Rectal smooth muscle tissue (tissue), 1 donor: ENCODE measurements at regions not wholly inside any gene's neighbourhood (a gene's known extent, or its start where the extent isn't known, plus 50 kb on each side); places are given as distances from the start of the nearest gene placed in this dataset.
"Not testable (repeated sequence)": the region's sequence is repeated elsewhere in the genome, so short reads cannot be mapped to it uniquely, and the experiment has no call there.

Experiments
- H3K27ac ChIP-seq: one replicate; pipeline ENCODE4 v1.7.0; 2013; ENCODE audit warnings: low read depth, low read length, inconsistent platforms
- H3K27me3 ChIP-seq: one replicate; pipeline ENCODE4 v1.7.0; 2013; ENCODE audit warnings: low read length; ENCODE audit not compliant: control insufficient read depth, insufficient read depth
- H3K36me3 ChIP-seq: one replicate; pipeline ENCODE4 v1.7.0; 2013; ENCODE audit warnings: low read length; ENCODE audit not compliant: control insufficient read depth, insufficient read depth
- H3K4me1 ChIP-seq: one replicate; pipeline ENCODE4 v1.7.0; 2013; ENCODE audit warnings: low read length; ENCODE audit not compliant: control insufficient read depth, insufficient read depth
- H3K4me3 ChIP-seq: one replicate; pipeline ENCODE4 v1.7.0; 2013; ENCODE audit warnings: low read length
- H3K9ac ChIP-seq: one replicate; pipeline ENCODE4 v1.7.0; 2013; ENCODE audit warnings: low read length

DNA sequence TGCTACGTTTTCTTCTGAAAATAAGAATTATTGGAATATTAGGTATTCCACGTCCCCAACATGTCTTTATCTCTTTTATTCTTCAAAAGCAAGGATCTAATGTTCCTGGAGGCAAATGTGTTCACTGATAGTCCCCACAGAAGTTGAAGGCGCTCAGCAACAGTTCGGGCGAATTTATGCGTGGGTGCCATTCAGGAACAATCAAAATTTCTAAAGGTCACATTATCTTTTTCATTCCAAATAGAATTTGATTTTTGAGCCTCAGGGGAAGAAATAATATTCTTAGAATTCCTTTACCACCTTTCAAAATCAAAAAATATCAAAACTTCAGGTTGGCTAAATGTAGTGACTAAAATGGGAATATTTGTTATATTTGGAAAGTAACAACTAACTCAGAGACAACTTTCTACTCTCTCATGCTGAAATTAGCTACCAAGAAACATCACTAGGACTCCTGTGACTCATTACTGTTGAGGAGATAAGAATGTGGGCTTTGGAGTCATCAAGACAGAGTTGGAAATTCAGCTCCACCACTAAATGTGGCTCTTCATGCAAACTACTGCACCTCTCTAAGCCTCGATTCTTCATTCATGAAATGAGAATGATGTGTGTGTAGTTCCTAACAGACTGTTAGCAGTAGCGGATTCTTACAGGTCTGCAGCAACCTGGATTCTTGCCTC, 72.3 kb upstream of the KIT start:
- Histone ChIP-seq H3K36me3 (no peaks in the 10 kb centered on the region), H3K4me1 (no peaks in the 10 kb centered on the region), H3K9ac (no peak overlapping the region), H3K4me3 (no peak overlapping the region), H3K27ac (no peak overlapping the region), H3K27me3 (no peaks in the 10 kb centered on the region)

DNA sequence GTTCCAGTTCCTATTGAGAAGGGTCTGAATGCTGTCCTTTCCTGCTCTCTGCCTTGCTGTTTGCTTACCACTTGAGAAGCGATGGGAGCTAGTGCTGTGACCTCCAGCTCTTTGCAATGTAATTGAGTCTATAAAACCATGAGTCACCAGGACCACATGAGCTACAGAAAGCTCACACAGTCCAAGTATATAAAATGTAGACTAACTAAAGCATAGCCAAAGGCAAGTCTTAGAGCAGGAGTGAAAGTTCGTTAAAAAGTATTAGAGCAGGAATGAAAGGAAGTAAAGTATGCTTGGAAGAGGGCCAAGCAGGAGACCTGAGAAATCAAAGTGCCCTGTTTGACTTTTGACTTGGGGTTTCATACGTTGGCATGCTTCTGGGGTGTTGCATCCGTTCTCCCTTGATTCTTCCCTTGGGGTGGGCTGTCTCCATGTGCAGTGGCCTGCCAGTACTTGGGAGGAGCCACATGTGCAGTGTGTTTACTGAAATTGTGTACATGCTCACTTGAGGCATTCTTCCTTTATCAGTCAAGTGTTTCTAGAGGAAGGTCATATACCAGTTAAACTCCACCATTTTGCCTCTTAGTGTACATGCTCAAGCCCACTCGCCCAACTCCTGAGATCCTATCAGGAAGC, 71.3 kb upstream of the KIT start:
- Histone ChIP-seq H3K27ac (no peak overlapping the region), H3K4me1 (no peaks in the 10 kb centered on the region), H3K27me3 (no peaks in the 10 kb centered on the region), H3K36me3 (no peaks in the 10 kb centered on the region), H3K4me3 (no peak overlapping the region), H3K9ac (no peak overlapping the region)

DNA sequence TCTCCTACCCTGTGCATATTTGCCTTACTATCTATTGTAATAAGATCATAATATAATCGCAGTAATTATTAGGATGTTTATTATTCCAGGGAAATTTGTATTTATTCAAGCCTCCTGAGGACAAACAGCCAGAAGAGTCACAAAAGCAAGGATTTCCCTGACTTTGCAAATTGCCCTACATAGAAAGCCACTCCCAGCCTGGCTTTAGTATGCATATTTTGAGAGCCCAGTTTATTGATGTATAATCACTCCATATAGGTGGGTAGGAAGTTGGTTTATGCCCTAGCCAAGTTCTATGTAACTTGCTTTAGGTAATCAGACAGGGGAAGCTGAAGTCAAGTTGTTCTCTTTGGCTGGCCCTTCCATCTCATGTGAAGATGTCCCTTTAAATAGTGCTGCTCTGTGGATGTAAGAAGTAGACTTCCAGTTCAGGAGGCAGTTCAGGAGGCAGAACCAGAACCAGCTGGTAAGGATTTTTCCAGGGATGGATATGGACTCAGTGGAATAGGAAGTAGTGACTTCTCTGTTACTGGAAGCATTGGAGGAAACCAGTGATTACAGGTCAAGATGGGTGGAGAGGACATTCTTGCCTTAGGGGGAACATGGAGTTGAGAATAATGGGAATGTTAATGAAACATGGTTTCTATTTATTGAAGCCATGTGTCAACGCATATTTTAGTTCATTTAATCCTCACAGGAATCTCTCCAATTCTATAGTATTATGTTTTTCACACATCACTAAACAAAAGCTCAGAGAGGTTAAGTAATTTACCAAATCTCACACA, 70.5 kb upstream of the KIT start:
- Histone ChIP-seq H3K4me3 (no peak overlapping the region), H3K9ac (no peak overlapping the region), H3K4me1 (no peaks in the 10 kb centered on the region), H3K27ac (no peak overlapping the region), H3K27me3 (no peaks in the 10 kb centered on the region), H3K36me3 (no peaks in the 10 kb centered on the region)

DNA sequence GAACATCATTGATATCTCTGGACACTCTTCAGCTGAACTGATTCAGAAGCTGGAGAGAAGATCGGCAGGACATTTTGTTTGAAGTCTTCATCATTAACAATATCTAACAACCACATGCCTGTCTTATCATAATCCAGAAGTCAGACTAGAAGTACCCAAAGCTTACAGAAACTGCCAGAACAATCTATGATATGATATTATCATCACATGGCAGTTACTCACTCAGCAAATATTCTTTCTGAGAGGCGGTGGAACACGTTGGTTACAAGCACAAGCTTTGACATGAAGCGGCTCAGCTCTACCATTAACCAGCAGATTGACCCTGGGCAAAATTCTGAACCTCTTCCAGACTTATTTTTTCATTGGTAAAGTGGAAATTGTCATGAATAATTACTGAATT, 69.4 kb upstream of the KIT start:
- Histone ChIP-seq H3K9ac (no peak overlapping the region), H3K36me3 (no peaks in the 10 kb centered on the region), H3K4me3 (no peak overlapping the region), H3K27ac (no peak overlapping the region), H3K4me1 (no peaks in the 10 kb centered on the region), H3K27me3 (no peaks in the 10 kb centered on the region)

DNA sequence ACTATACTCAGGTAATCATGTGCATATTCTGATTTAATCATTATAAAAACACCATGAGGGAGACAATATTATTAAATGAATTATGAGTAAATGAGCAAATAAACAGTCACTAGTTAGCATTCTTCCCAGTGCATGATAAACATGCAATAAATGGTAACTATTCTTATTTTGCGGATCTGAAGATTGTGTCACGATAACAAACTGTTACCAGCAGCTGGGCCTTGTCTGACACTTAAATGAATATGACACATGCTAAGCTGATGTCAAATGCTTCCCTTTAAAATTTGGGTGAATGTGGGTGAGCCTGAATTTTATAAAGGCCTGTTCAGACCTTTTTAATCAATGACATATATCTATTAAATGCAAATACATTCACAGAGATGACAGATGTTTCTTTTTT, 68.2 kb upstream of the KIT start:
- Histone ChIP-seq H3K4me1 (no peaks in the 10 kb centered on the region), H3K4me3 (no peak overlapping the region), H3K27ac (no peak overlapping the region), H3K36me3 (no peaks in the 10 kb centered on the region), H3K9ac (no peak overlapping the region), H3K27me3 (no peaks in the 10 kb centered on the region)

DNA sequence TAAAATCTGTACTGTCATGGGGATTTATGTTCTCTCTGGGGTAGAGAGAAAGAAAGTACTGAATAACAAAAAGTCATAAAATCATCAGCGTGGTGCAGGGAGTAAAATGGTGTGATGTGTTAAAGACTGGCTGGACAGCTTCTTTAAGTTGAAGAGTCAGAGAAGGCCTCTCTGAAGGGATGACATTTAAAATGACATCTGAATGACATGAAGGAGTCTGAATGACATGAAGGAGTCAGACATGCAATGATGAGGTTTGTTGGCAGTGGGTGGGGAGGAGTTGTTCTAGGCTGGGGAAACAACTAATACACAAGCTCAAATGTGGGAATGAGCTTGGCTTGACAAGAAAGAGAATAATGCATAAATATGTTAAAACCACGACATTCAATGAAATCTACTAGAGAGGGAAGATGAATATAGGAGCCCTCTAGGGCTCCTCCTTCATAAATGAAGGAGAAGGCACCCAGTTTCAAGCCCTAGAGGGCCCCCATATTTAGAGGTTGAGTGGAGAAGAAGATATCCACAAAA, 63.9 kb upstream of the KIT start:
- Histone ChIP-seq H3K4me3 (no peak overlapping the region), H3K27ac (no peak overlapping the region), H3K27me3 (no peaks in the 10 kb centered on the region), H3K36me3 (no peaks in the 10 kb centered on the region), H3K9ac (no peak overlapping the region), H3K4me1 (no peaks in the 10 kb centered on the region)

DNA sequence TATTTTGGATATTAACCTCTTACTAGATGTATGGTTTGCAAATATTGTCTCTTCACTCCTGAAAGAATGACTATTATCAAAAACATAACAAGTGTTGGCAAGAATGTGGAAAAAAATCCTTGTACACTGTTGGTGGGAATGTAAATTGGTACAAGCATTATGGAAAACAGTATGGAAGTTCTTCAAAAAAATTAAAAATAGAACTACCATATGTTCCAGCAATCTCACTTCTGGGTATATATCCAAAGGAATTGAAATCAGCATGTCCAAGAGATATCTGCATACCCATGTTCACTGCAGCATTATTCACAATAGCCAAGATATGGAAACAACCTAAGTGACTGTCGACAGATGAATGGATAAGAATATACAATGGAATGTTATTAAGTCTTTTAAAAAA, 61.6 kb upstream of the KIT start:
- Histone ChIP-seq H3K4me1 (no peaks in the 10 kb centered on the region), H3K9ac (no peak overlapping the region), H3K27ac (no peak overlapping the region), H3K27me3 (no peaks in the 10 kb centered on the region), H3K36me3 (no peaks in the 10 kb centered on the region), H3K4me3 (no peak overlapping the region)

DNA sequence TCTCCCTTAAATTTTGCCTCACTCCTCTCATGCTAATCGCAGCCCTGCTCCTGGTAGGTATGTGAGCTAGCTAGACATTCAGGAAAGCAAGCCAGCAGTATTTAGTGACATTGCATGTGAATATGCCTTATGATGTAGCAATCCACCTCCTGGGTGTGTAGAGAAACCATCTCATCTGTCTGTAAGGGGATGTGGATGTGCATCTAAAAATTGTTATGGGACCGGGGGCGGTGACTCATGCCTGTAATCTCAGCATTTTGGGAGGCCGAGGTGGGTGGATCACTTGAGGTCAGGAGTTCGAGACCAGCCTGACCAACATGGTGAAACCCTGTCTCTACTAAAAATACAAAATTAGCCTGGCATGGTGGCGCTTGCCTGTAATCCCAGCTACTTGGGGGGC, 60.1 kb upstream of the KIT start:
- not testable (repeated sequence) for H3K4me1 ChIP-seq, H3K4me3 ChIP-seq, H3K9ac ChIP-seq, H3K27me3 ChIP-seq, H3K27ac ChIP-seq, H3K36me3 ChIP-seq

DNA sequence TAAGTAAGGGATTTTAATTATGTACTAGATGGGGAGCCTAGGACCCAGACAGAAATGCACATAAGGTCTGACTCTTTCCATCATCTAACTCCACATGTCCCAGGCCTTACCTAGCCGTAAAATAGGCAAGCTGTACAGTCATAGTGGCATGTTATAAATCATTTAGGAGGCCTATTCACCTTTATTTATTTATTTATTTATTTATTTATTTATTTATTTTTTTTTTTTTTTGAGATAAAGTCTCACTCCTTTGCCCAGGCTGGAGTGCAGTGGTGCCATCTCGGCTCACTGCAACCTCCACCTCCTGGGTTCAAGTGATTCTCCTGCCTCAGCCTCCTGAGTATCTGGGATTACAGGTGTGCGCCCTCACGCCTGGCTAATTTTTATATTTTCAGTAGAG, 55.6 kb upstream of the KIT start:
- H3K27me3 ChIP-seq, H3K36me3 ChIP-seq: not testable (repeated sequence)

DNA sequence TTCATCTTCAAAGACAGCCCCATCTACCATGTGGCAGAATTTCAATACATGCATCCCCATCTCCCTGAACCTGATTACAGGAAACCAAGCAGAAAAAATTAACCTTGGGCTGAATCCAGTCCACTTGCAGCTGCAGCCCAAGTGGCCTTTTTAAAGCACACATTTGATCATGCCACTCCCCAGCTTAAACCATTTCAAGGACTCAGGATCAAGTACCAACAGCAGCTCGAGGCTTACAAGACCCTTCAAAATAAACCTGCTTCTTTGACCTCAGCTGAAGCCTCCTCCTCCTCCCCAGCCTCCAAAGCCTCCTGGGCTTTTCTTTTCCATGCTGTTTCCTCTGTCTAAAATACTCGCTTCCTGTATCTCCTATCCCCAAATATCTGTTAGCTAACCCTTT, 50.7 kb upstream of the KIT start:
- H3K27ac ChIP-seq = no peak overlapping the region
- H3K27me3 ChIP-seq = no peaks in the 10 kb centered on the region
- H3K4me3 ChIP-seq = no peak overlapping the region
- H3K4me1 ChIP-seq = no peaks in the 10 kb centered on the region
- H3K9ac ChIP-seq = no peak overlapping the region
- H3K36me3 ChIP-seq = no peaks in the 10 kb centered on the region

More for the DNA sequence above, 55.6 kb upstream of the KIT start:
- not testable (repeated sequence) for H3K9ac ChIP-seq, H3K4me3 ChIP-seq, H3K27ac ChIP-seq, H3K4me1 ChIP-seq

DNA sequence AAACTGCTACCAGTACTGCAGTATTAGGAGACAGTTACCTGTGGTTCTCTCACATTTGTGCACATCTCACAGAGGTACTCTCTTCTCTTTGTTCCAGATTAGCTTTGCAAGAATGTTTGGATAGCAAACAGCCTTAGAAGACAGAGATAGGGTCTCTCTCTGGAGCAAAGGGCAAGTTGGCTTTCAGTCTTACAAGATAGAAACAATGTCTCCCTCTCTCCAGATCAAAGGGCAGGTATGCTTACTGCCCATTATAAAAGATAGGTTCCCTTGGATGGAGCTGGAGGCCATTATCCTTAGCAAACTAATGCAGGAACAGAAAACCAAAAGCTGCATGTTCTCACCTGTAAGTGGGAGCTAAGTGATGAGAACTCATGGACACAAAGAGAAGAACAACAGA, 50.2 kb upstream of the KIT start:
- no peaks in the 10 kb centered on the region for H3K36me3 ChIP-seq
- no peak overlapping the region for H3K9ac ChIP-seq
- no peaks in the 10 kb centered on the region for H3K27me3 ChIP-seq
- H3K27ac ChIP-seq = no peak overlapping the region
- no peak overlapping the region for H3K4me3 ChIP-seq
- H3K4me1 ChIP-seq = no peaks in the 10 kb centered on the region
